ENCODE measurements at regions not wholly inside any gene's neighbourhood (a gene's known extent, or its start where the extent isn't known, plus 50 kb on each side); places are given as distances from the start of the nearest gene placed in this dataset.

GRCh38 chr18:47755102-47755456 is 175.4 kb downstream of the SMAD2 start:
- H3K4me3 ChIP-seq, result no peak overlapping the region
- H4K20me1 ChIP-seq (replicated peaks; ENCODE audit: control insufficient read depth, insufficient read depth, low read length), result no peaks in the 10 kb centered on the region
- TF ChIP-seq, protein P1, sequence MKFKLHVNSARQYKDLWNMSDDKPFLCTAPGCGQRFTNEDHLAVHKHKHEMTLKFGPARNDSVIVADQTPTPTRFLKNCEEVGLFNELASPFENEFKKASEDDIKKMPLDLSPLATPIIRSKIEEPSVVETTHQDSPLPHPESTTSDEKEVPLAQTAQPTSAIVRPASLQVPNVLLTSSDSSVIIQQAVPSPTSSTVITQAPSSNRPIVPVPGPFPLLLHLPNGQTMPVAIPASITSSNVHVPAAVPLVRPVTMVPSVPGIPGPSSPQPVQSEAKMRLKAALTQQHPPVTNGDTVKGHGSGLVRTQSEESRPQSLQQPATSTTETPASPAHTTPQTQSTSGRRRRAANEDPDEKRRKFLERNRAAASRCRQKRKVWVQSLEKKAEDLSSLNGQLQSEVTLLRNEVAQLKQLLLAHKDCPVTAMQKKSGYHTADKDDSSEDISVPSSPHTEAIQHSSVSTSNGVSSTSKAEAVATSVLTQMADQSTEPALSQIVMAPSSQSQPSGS (CRISPR knock-in tag; IDR thresholded peaks at IDR 0.05), result no peak
- TF ChIP-seq ZNF586 (CRISPR knock-in tag; conservative IDR thresholded peaks at IDR 0.05) (no peak), PHB2 (IDR thresholded peaks at IDR 0.05; ENCODE audit: low read depth) (no peak), SMC3 (conservative IDR thresholded peaks at IDR 0.05; ENCODE audit: insufficient read depth, low read depth, low read length) (no peak), TSC22D4 (tag; IDR thresholded peaks at IDR 0.05) (no peak), E2F3 (CRISPR knock-in tag; IDR thresholded peaks at IDR 0.05) (no peak), CBX5 (IDR thresholded peaks at IDR 0.05; ENCODE audit: borderline replicate concordance, low read depth) (no peak), TEAD4 (IDR thresholded peaks at IDR 0.05; ENCODE audit: low read length) (no peak), TEAD4 (CRISPR knock-in tag; IDR thresholded peaks at IDR 0.05; ENCODE audit: borderline replicate concordance) (no peak), ZBTB49 (CRISPR knock-in tag; IDR thresholded peaks at IDR 0.05; ENCODE audit: borderline replicate concordance) (no peak), ZNF24 (IDR thresholded peaks at IDR 0.05) (no peak), SUPT5H (IDR thresholded peaks at IDR 0.05) (no peak), MECOM (CRISPR knock-in tag; IDR thresholded peaks at IDR 0.05) (no peak), KLF13 (tag; IDR thresholded peaks at IDR 0.05; ENCODE audit: borderline replicate concordance, low read depth) (no peak), NKRF (IDR thresholded peaks at IDR 0.05; ENCODE audit: borderline replicate concordance) (no peak), ATF6 (CRISPR knock-in tag; IDR thresholded peaks at IDR 0.05) (no peak)
- ChIA-PET POLR2A (no interaction called here), CTCF (ENCODE audit: low intra/inter-chr PET ratio) (interaction anchor here (1.3 kb wide), 1 partner anchor 540 kb away, joined by 3 read pairs; no protein-coding TSS in a partner anchor)
- BruUV-seq (replicated peaks), result no TSS peak
- no peak for DNase-seq (ENCODE audit: extremely low read depth in 1 of 4, low spot score in 3 of 4)
- H2AFZ ChIP-seq (ENCODE audit: low read depth, low read length), result no peak overlapping the region
- H3K9me1 ChIP-seq (ENCODE audit: control insufficient read depth, insufficient read depth, low read length), result no peaks in the 10 kb centered on the region
- 6% methylated on average over 2 of the region's 4 CpGs for WGBS (ENCODE audit: insufficient coverage, low coverage, missing lambda C conversion rate)
- in situ Hi-C loops (cut with MboI) (no loop called here), intact Hi-C loops (cut with micrococcal nuclease) (no loop called here)
- H3K79me2 ChIP-seq (ENCODE audit: control insufficient read depth, insufficient read depth, low read length), result no peaks in the 10 kb centered on the region
- H3K9ac ChIP-seq (ENCODE audit: insufficient read depth in 1 of 2, low read depth in 2 of 2, low read length in 2 of 2), result no peak overlapping the region
- H3K4me1 ChIP-seq (replicated peaks in 1 of 2; ENCODE audit: control insufficient read depth in 2 of 2, insufficient read depth in 2 of 2, low read length in 2 of 2), result peaks cover 0 to 6% of the 10 kb centered on the region in 2 experiments; a peak in 2 of 5 replicates
- no peaks in the 10 kb centered on the region for H3K27me3 ChIP-seq (ENCODE audit: control insufficient read depth in 2 of 2, insufficient read depth in 2 of 2, low read length in 2 of 2)
- H3K36me3 ChIP-seq (ENCODE audit: control insufficient read depth, insufficient read depth, low read length), result no peaks in the 10 kb centered on the region
- H3K9me3 ChIP-seq (replicated peaks; ENCODE audit: control insufficient read depth, insufficient read depth, low read depth, low read length), result no peaks in the 10 kb centered on the region
- no peak for FAIRE-seq
- ATAC-seq, result no peak
- no peak overlapping the region for H3K27ac ChIP-seq (ENCODE audit: extremely low read depth, low read depth, low read length)
- H3K4me2 ChIP-seq (ENCODE audit: insufficient read depth, low read length), result no peak overlapping the region

All from K562 (cell line).